ENCODE measurements at regions not wholly inside any gene's neighbourhood (a gene's known extent, or its start where the extent isn't known, plus 50 kb on each side); places are given as distances from the start of the nearest gene placed in this dataset.

DNA sequence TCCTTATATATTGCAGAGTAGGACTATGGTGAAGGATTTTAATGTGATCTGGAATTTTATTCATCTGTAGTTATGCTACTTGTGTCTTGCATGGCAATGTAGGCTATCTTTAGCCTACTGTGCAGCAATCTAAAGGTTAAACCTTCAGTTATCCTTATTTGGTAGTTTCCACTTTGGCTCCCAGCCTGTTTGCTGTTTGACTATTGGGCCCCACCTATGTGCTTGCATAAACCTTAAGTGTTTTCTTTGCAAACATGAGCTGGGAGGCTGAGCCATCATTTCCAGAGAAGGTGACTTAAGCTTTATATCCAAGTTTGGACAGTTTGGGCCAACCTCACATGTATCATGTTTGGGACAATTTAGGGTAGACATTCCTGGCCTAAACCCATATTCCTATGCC, 537.5 kb downstream of the BTBD3 start:
- TF ChIP-seq POLR2A (IDR thresholded peaks at IDR 0.05) (no peak), CTCF (IDR thresholded peaks at IDR 0.05) (no peak)
